Endothelial cell of hepatic sinusoid (primary cell): ENCODE measurements at regions not wholly inside any gene's neighbourhood (a gene's known extent, or its start where the extent isn't known, plus 50 kb on each side); places are given as distances from the start of the nearest gene placed in this dataset.
"Not testable (repeated sequence)": the region's sequence is repeated elsewhere in the genome, so short reads cannot be mapped to it uniquely, and the experiment has no call there.

Experiments used
- in situ Hi-C: cut with HindIII; loops from 2 replicates; pipeline ENCODE4 v1.10.0; 2017; ENCODE audit warnings: low sequenced_read_pairs

- in situ Hi-C loops: no loop called here
These were observed 2403.7 kb upstream of the C9orf72 start for GRCh38 chr9:29976981-29977380.

DNA sequence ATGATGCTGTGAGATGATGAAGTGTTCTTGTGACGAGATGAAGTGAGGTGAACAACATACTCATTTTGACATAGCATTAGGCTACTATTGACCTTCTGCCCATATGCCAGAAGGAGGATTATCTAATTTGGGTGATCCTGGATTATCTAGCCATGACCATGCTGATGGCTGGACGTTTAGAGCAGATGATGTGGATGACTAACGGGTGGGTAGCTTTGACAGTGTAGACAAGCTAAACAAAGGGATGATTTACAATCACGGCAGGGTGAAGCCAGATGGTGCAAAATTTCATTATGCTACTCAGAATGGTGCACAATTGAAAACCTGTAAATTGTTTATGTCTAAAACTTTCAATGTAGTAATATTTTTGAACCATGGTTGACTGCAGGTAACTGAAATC, 2403.4 kb upstream of the ACO1 start:
- in situ Hi-C loops: no loop called here

- in situ Hi-C loops: no loop called here
These were observed 2384.8 kb upstream of the ACO1 start for GRCh38 chr9:29999645-30000044.

GRCh38 chr9:30010691-30011090, 2373.8 kb upstream of the ACO1 start:
- in situ Hi-C loops: no loop called here

GRCh38 chr9:30012622-30013021, 2371.8 kb upstream of the ACO1 start:
- in situ Hi-C loops: no loop called here

DNA sequence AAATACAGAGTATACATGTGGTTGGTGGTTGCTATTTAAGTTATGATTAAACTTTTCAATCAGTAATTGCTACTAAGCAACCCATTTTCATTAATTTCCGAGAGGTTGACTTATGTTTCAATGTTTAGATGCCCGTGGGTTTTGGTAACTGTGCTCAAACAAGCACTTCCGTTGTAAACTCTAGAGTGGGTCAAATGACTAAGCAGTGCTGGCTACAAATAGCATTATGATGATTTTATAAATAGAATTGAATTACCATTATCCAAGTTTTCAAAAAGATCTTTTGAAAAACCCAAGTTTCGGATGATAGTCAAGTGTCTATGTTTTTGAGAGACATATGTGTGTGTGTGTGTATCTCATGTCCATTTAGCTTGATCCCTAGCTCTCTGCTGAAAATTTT, 2369.4 kb upstream of the ACO1 start:
- in situ Hi-C loops: no loop called here

DNA sequence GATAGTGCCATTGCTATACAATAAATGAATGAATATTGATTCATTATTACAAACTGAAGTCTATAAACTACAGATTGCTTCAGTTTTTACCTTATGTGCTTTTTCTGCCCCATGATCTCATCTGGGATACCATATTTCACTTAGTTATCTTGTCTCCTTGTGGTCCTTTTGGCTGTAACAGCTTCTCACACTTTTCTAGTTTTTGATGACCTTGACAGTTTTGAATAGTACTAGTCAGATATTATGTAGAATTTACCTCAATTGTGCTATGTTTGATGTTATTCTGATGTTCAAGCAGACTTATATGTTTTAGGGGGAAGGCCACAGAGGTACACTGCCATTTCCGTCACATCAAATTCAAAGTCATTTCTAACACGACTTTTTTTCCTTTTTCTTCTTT, 2364.3 kb upstream of the ACO1 start:
- in situ Hi-C loops: no loop called here

GRCh38 chr9:30035761-30036160, 2348.7 kb upstream of the ACO1 start:
- in situ Hi-C loops: no loop called here

DNA sequence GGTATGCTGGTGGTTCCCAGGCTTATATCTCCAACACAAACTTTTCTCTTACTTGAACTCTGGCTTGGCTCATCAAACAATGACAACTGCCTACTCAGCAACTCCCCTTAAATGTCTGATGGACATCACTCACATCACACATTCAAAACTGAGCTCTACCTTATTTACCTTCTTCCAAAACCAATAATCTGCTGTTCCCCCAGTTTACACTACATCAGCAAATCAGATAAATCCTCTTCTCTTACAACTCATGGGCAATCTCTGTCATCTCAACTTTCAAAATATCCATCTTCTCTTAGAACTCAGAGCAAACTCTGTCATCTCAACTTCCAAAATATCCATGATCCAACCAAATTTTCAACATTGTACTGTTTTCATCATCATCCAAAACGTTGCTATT, 2347.9 kb upstream of the ACO1 start:
- in situ Hi-C loops: no loop called here

DNA sequence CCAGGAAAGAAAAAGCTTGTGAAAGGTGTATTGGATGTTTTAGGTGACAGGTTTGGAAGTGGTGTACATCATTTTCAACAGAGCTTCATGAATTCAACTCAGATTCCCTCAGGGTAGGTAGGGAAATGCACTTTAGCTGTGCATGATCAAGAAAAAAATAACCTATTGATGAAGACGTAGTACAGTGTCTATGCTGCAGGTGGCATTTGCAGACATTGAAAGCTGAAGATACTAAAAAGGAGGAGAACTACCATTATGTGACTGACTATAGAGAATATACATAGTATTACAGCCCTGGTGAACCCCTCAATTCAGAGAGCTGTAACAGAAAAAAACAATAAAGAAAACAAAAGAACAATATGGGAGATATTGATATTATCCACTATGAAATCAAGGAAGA, 2344.7 kb upstream of the ACO1 start:
- in situ Hi-C loops: no loop called here

DNA sequence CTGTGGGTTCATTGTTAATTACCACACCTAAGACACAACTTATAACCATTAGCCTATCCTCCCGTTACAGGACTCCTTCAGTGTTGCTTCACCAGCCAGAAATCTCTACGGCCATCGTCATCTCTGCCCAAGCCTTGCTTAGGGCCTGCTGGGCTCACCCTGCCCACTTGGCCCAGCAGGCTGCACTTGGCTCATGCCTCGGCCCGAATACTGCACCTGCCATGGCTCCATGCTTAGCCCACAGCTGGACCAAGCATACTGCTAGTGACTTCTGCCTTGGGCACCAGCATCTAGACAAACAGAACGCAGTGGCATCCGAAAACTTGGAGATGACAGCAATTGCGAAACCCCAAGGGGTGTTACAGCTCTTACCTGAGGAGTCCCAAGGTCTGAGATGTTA, 2336.0 kb upstream of the ACO1 start:
- in situ Hi-C loops: no loop called here

GRCh38 chr9:30058463-30058862, 2326.0 kb upstream of the ACO1 start:
- in situ Hi-C loops: no loop called here

DNA sequence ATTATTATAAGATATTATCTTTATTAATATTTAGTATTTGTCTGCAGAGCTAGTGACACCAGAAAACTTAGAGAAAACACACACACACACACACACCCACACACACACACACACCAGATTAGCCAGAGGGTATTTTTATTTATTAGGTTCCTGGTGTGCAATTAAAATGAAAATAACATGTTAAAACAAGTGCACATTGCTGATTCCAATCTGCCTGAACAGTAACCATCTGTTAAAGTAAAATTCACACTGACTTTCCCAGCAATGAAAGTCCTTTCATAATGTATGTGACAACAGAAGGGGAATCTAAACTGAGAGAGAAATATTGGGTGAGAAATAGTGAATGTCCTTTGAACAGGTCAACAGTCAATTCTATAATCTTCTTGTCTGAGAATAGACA, 2323.5 kb upstream of the ACO1 start:
- in situ Hi-C loops: no loop called here

GRCh38 chr9:30065888-30066287, 2318.6 kb upstream of the ACO1 start:
- in situ Hi-C loops: no loop called here

- in situ Hi-C loops: not testable (repeated sequence)
These were observed 2315.2 kb upstream of the ACO1 start for GRCh38 chr9:30069236-30069635.

DNA sequence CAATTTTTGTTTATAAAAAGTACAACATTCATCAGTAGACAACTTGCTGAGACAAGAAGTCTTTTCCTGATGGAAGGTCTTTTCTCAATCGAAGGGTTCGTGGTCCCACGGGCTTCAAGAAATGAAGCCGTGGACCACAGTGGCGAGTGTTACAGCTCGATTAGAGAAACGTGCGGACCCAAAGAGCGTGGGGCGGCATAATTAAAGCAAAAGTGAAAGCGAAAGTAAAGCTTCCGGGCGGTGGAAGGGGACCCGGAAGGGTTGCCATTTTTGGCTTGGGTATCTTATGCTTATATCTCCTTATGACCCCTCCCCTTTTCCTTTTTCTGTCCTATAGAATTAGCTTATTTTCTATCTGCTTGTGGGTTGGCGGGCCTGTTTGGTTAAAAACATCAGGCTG, 2309.4 kb upstream of the ACO1 start:
- in situ Hi-C loops: no loop called here

DNA sequence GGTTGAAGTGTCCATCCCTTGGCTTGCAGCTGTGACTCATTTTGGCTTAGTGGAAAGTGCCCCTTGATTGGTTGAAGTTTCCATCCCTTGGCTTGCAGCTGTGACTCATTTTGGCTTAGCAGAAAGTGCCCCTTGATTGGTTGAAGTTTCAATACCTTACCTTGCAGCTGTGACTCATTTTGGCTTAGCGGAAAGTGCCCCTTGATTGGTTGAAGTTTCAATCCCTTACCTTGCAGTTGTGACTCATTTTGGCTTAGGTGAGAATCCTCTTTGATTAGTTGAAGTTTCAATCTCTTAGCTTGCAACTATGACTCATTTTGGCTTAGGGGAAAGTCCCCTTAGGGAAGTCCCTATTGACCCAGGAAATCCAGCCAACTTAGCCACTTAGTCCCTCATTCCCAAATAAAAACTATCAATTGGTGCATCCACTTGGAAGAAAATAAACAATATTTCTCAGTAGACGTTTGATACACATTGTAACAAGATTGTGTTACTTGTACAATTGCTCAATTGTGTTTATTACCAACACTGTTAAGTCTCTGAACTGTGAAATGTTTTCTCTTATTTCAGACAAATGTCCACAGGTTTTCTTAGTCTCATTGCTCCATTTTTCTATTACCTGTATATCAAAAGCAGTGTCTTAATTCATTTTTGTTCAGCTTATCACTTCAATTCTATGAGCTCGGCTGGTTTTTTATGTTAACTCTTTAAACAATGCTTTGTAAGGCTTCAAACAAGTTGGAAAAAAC, 2308.8 kb upstream of the ACO1 start:
- in situ Hi-C loops: no loop called here

DNA sequence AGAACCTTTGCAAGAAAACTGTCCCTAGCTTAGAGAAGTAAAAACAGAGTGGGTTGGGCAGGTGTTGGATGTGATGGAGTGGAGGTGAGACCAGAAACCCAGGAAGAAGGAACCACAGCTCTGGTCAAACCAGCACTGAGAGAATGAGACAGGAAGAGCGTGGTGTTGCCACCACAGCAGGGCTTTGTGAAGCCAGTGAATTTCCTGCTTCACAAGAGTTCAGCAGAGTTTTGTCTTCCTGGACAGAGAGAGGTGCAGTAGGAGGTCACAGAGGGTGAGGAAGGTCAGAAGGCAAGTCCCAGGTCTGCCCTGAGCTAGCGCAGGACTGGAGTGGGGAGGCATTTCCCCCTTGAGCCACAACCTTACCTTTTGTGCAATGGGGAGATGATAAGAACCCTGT, 2306.2 kb upstream of the ACO1 start:
- in situ Hi-C loops: no loop called here

DNA sequence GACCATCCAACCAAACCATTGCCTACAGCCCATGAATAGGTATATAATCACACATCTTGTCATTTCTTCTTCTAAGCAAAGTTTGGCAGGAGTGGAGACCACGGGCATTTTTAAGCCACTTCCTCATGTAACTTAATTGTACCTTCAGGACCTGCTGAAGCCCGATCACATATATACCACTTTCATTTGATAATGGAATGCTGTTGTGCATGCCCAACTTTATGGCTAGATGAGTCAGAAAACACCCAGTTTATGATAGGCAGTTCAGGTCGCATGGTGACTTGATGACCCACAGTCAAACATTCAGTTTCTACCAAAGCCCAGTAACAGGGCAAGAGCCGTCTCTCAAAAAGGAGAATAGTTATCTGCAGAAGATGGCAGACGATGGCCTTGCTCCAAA, 2295.0 kb upstream of the ACO1 start:
- in situ Hi-C loops: no loop called here

DNA sequence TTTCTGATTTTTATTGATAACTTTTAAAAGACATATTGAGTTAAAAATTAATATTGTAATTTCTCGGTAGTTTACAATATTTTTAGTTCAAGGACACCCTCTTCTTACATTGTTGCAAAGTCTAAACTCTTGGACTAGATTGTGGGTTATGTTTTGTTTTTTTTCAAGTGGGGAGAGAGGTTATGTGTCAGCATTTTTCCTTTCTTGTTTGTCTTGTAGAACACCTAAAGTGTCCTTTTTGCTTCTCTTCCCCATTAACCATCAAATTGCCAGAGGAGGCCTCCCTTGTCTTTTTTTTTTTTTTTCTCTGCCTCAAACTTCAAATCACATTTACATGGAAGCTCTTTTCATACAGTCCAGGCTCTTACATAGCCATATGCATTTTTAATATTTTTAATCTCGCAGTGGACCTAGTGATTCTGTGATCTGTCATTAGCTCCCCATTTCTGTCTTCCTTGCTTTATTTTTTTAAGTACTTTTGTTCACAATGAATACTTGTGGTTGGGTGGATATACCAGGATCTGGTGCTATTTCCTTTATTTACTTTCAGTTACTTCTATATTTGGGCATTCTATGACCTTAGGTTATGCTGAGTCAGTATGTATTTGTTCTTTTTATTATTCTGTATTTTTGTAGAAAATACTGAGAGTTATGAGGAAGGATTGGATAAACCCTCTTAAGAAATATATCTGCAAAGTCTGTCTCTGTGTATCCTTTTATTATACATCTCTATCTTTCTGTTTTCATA, 2280.6 kb upstream of the ACO1 start:
- in situ Hi-C loops: no loop called here

DNA sequence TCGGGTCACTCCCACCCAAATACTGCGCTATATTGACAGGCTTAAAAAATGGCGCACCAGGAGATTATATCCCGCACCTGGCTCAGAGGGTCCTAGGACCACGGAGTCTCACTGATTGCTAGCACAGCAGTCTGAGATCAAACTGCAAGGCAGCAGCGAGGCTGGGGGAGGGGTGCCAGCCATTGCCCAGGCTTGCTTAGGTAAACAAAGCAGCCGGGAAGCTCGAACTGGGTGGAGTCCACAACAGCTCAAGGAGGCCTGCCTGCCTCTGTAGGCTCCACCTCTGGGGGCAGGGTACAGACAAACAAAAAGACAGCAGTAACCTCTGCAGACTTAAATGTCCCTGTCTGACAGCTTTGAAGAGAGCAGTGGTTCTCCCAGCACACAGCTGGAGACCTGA, 2277.3 kb upstream of the ACO1 start:
- in situ Hi-C loops: not testable (repeated sequence)

GRCh38 chr9:30116673-30117217, 2267.7 kb upstream of the ACO1 start:
- in situ Hi-C loops: no loop called here
